NCI-H128 (cell line): ENCODE measurements at regions not wholly inside any gene's neighbourhood (a gene's known extent, or its start where the extent isn't known, plus 50 kb on each side); places are given as distances from the start of the nearest gene placed in this dataset.
"Not testable (repeated sequence)": the region's sequence is repeated elsewhere in the genome, so short reads cannot be mapped to it uniquely, and the experiment has no call there.

Experiments
- DNase-seq: peaks from one replicate; lab custom pipeline; 2025; ENCODE audit not compliant: unreplicated experiment; lab: John Stamatoyannopoulos, UW

DNA sequence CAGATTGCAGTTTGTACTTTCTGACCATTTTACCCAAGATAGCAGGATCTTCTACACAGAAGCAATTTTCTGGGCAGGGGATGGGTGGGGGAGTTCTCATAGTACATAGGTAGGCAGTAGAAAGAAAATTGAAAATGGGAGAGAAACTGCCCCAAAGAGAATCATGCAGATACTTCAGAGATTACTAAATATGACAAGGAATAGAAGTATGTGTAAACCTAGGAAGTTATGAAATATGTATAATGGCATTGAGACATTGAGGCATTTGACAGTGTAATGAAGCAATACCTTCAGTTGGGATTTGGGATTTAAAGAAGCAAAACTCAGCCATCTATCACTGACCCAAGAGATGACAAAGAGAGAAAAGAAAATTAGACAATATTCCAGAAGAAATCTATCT is 233.0 kb downstream of the PTN start:
- no peak for DNase-seq

DNA sequence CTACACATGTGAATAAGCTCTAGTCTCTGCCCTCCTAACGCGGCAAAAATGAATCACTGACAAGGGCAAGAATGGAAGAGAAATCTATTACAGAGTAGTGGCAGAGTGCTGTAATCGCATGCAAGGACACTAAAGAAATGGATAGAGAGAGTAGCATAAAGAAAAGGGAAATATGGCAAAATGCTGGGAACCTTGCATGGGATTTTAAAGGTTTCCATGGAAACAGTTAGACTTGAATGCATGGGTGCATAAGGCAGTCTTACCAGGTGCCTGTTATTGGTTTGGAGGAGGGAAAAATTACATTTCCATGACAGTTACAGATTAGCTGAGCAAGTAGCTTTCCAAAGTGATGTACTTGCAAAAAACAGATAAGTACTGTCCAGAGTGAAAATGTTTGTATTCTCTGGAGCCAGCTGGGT is 233.4 kb downstream of the PTN start:
- no peak for DNase-seq

DNA sequence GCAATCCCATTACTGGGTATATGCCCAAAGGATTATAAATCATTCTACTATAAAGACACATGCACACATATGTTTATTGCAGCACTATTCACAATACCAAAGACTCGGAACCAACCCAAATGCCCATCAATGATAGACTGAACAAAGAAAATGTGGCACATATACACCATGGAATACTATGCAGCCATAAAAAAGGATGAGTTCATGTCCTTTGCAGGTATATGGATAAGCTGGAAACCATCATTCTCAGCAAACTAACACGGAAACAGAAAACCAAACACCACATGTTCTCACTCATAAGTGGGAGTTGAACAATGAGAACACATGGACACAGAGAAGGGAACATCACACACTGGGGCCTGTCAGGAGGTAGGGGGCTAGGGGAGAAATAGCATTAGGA is 235.7 kb downstream of the PTN start:
- not testable (repeated sequence) for DNase-seq

DNA sequence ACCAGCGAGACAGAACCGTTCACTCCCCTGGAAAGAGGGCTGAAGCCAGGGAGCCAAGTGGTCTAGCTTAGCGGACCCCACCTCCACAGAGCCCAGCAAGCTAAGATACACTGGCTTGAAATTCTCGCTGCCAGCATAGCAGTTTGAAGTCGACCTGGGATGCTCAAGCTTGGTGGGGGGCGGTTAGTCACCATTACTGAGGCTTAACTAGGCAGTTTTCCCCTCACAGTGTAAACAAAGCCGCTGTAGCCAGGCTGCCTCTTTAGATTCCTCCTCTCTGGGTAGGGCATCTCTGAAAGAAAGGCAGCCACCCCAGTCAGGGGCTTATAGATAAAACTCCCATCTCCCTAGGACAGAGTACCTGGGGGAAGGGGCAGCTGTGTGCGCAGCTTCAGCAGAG is 235.1 kb downstream of the CHRM2 start:
- DNase-seq: not testable (repeated sequence)

DNA sequence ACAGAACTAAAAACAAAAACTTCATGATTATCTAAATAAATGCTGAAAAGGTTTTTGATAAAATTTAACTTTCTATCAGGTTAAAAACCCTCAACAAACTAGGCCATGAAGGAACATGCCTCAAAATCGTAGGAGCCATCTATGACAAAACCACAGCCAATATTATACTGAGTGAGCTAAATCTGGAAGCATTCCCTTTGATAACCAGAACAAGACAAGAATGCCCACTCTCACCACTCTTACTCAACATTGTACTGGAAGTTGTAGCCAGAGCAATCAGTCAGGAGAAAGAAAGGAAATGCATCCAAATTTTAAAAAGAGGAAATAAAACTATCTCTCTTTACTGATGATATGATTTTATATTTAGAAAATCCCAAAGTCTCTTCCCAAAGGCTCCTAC is 228.7 kb downstream of the CHRM2 start:
- no peak for DNase-seq

DNA sequence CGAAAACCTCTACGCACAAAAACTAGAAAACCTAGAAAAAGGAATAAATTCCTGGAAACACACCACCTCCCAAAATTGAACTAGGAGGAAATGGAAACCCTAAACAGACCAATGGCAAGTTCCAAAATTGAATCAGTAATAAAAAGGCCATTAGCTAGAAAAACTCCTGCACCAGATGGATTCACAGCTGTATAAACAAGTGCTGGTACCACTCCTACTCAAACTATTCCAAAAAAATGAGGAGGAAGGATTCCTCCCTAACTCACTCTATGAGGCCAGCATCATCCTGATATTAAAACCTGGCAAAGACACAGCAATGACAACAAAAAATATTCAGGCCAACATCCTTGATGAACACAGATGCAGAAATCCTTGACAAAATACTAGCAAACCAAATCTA is 228.2 kb downstream of the CHRM2 start:
- DNase-seq: no peak

DNA sequence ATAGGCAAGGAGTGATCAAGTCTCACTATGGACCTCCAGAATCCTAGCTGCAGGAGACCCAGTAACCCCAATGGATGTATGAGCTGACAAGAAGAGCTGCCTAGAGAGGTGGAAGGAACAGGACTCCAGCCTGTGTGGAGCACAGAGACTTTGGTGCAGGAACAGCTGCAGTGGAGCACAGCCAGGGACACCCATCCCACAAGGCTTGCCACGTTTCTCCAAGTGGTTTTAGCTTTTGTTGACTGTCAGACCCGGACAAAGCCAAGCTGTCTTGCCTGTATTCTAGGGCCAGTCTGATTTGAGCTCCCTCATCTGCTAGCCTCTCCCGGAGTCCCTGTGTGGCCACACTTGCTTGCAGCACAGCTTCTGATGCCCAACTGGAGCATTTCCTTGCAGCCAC is 224.7 kb downstream of the CHRM2 start:
- DNase-seq: no peak

DNA sequence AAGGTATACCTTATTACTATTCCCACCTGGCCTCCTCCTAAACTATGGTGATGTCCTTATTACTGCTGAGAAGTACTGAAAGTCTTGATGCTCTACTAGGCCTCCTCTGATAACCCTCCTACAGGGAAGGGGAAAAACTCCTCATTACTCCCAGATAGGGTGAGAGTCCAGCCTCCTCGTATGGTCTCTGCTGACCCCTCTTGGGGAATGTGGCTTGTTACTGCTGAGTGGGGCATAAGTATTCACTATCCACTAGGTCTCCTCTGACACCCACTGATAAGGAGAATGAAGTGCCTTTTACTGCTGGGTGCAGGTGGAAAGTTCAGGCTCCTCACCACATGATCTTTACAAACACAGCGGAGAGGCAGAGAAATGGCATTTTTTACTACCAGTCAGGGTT is 222.9 kb downstream of the CHRM2 start:
- DNase-seq: no peak

DNA sequence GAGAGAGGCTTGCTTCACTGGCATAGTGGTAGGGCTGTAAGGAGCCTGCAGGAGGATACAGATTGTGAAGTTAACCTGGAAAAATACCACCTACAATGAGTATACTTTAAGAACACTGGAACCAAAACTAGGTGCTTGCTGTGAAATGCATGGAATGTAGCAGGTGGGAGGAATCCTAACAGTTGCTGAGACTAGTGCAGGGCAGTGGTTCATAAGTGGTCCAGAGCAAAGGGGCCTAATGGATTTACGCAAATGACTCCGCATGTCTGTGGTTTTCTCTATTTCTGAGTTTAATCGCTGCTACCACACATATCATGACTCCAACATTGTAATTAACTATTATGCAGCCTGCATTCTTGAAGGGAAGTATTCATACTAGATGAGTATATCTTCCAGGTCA is 218.4 kb downstream of the CHRM2 start:
- DNase-seq: no peak

DNA sequence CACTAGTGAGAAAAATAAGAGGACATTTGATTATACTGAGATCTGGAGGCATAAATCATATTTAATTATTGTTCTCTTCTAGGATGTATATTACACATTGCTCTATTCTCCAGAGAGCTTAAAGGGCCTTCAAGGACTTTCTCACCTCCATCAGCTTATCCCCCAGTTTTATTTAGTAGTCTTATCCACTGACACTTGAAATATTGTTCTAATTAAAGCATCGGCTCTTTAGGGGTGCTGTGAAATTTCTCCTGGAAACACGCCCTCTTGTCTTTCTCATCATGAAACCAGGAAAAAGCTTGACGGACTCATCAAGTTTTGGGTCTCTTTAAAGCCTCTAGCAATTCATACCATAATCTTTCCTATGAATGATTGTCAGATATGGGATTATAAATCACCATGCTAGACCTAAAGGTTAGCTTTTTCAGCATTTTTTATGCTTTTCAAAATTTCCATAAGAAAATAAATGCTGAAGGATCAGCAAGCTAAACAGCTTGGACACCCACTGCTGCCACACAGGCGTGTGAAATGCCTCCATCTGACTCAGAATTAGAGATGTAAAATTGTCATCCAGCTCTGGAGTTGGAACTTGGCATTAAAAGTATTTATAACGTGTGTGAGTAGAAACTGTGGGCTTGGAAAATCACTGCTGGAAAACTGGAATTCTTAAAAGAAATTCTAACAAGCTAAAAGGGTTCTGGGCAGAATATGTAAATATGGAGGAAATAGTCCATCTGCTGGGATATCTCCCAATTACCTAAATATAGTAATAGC is 216.3 kb downstream of the CHRM2 start:
- no peak for DNase-seq

DNA sequence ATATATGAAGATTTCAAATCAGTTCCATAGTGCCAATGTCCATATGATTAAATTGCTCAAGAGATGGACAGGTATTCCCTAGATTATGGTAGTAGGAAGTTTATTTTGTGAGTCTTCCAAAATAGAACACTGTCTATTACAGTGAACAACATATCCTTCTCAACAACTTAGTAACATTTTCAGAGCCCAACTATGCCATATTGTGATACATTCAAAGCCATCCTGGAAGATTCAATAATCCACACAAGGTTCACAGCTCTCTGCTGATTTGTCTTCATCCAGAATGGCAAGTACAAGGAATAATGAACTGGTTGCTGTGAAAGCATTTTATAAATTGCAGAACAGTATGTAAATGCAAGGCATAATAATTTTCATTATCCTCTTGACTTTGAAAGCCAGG is 213.9 kb downstream of the CHRM2 start:
- DNase-seq: no peak

DNA sequence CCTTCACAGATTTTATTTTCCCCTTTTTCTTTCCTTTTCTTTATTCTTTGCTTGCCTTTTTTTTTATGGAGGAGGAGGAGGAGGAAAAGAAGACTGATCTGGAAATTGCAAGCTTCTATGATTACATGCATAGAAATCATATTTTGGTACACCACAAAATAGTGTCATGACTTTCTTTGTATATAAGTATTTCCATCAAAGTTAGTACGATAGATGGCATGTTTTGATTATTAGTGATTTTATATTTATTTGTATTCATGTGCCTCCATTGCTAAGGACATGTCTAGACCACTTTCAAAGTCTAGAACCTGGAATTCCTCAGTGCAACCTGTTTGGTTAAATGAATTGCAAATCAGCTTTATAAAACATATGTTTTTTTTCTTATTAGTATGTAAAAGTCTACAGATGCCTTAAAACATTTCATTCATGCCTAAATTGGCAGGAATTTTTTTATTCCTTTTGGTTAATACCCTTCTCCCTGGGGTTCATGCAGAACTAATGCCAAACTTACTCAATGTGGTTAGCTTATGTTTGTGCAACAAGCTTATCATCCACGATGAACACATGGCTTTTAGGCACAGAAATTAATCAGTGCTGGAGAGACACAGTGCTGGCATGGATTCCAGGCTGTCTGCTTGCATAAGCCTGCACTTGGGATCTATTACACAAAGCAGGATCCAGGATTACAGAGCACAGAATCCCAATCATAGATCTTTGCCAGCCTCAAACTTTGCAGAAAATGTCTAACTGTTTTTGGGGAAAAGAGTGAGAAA is 213.1 kb downstream of the CHRM2 start:
- DNase-seq: no peak

DNA sequence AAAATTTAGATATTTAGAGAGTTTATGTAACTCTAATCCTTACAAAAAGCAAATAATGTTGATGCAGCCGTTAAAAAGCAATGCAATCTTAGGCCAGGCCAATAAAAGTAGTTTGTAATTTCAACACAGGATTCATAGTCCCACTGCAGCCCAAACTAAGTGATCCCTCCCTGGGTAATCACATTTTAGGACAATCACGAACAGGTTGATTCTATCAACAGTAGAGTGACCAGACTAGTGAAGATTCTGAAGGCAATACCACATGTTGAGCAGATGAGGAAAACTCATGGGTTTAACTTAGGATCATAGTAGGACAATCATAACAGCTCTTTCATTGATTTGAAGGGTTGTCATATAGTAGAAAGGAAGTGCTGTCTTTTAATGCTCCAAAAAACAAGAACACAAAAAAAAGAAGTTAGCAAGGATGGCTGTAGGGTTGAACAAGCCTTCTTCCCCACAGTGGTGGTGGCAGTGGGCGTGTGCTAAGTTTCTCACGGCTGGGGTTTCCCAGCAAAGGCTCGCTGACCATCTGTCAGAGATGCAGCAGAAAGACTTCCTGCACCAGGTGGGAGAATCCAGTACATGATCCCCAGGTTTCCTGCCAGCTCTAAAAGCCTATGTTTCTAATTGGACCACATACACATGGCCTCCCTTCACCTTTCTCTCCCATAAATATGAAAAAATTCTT is 212.2 kb downstream of the CHRM2 start:
- DNase-seq: no peak

DNA sequence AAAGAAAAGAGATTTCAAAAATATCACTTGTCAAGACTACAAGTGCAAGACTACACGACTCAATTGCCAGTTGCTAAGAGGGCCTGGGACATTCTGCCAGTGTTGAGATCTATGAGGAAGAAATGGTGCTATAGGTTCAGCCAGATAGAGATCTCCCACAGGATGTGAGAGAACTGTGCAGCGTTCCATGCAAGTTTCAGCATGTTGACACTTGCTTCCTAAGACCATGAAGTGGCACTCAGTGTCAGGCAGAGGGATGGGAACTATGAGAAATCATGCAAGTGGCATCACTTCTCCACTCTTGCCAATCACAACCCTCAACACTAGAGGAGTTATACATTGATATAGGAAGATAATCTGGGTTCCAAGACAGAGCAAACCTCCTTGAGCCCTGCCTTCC is 210.3 kb downstream of the CHRM2 start:
- DNase-seq: no peak

DNA sequence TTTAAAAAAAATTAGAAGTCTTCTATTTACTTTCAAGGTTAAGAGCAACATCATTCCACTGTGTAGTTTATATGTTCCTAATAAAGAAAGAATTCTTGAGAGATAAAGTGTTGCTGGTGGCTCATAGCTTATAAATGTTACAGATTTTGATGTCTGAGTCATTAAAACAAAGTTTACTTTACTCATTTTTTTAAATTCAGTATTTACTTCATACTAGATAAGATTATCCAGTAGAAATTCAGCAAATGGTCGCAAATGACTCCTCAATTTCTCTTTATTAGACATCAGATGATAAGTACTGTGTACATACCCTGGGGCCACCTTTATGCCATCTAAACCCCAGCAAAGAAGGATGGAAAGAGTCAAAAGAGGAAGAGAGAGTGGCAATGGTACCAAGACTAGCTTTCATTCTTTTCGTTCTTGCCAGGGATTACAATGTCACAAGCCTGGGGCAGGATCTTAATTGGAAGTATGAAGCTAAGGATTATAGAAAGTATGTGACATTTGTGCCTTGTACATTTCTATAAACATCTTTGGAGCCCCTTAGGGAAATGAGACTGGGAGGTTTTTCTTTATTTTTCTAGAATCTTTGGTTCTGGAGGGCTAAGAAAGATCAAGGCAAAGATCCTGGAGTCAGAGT is 206.1 kb downstream of the CHRM2 start:
- no peak for DNase-seq

DNA sequence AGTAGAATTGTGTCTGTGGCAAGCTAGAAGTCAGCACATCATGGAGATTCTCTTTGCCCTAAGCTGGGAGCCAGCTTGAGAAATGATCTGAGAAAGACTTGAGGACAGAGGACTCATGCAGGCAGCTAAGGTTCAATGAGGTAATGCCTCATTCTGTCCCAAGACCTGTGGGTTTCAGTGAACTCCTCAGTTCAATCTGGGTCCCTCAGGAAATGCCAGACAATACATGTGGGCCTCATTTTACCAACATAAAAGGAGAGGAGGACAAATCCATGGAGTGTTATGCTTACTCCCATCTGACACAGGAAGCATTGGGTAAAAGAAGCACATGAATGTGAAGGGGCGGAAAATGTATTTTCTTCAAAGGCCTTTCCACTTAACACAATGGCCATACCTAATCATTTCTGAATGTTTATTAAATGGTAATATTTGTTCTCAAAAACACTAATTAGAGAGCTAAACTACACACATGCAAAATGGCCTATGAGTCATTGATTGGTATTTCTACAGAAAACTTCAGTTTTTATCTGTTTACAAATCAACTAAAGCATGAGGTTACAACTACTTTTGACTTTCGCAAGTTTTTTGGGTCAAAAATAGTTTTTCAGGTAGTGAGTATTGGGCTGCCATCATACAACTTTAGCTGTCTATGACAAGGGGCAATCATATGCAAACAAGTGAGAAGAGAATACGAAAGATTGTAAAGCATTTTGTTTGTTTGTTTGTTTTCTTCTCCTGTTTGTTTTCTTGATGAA is 205.3 kb downstream of the CHRM2 start:
- no peak for DNase-seq
